GM08714 (cell line): ENCODE measurements at regions not wholly inside any gene's neighbourhood (a gene's known extent, or its start where the extent isn't known, plus 50 kb on each side); places are given as distances from the start of the nearest gene placed in this dataset.

Experiments used
- H3K4me3 ChIP-seq: fragments of 200-500 bp; sonication (Bioruptor generic); 2 replicates; pipeline ENCODE4 v1.5.1; 2014; ENCODE audit warnings: mild to moderate bottlenecking, low read length, inconsistent platforms
- ZNF274 ChIP-seq: IDR thresholded peaks from 2 replicates; pipeline ENCODE4 v1.6.1; 2012; ENCODE audit warnings: mild to moderate bottlenecking, low read depth, low read length

DNA sequence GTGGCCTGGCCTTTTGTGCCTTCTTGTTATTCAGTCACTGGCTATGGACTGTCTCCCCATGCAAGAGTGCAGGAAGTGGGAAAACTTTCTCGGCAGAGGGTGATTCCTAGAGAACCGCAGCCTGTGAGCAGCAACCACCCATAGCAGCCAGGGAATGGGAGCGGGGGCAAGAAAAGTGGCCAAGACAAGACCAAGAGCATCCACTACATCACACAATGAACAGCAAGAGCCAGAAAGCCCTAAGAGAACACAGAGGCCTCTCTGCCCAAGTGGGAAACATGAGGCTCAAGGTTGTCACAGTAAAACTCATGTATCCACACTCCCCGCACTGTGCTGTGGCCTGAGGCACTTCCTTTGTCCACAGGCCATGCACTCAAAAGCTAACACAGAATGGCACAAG is 129.1 kb upstream of the FSTL4 start:
- TF ChIP-seq ZNF274: no peak

DNA sequence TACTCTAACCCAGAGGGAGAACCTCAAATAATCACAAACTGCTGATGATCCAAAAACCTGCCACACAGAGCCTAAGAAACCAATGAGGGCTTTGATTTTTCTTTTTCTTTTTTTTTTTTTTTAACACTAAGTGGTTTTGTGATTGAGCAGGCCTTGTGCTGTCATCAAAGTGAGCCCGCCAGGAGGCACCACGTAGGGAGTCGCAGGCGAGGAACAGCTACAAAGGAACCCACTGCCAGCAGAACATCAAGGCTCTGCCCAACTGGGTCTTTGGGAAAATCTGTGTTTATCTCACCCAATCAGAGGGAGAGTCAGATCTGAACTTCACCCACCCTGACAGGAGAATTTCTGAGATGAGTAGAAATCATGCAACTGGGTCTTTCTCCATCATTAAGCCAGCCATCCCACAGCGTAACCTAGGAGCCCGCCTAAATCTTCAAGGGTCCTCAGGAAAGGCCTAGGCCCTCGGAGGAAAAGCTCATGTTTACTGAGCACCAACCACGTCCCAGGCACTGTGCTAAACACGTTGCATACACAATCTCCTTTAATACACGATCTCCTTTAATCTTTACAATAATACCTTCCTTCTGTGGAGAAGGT is 126.9 kb upstream of the FSTL4 start:
- TF ChIP-seq ZNF274: no peak
- H3K4me3 ChIP-seq: no peak overlapping the region

More for the DNA sequence above, 129.1 kb upstream of the FSTL4 start:
- no peak overlapping the region for H3K4me3 ChIP-seq

DNA sequence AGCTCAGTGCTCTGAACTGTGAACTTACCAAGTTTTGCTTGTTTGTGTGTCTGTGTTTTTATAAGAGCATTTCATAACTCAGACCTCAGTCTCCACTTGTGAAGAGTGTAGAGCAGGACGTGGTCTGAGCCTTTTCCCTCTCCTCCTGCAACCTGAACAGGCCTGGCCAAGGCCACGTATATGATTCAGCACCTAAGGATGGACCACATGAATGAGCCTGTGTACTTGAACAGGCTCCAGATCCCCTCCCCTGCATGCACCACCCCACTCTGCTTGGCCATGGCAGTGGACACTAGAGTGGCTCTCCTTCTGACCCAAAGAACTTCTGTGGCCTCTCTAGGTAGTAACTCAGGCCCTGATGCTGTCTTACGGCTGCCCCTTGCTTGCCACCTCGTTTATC is 125.9 kb upstream of the FSTL4 start:
- H3K4me3 ChIP-seq: no peak overlapping the region
- no peak for TF ChIP-seq ZNF274

DNA sequence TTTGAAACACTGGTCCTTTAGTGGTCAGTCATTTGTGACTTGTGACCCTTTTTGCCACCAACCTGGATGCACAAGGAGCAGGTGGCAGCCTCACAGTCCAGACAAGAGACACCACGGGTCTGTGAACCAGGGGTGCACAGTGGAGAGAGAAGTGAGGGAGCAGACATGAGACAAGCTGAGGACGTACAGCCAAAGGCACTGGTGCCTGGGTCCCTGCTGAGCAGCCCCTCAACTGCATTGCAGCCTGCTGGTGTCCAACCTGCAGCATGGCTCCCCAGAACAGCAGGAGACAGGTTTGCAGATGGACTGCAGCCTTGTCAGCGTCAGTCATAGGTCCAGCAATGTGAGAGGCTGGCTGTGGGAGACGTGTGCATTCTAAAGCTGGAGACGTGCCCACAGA is 124.2 kb upstream of the FSTL4 start:
- no peak overlapping the region for H3K4me3 ChIP-seq
- no peak for TF ChIP-seq ZNF274

DNA sequence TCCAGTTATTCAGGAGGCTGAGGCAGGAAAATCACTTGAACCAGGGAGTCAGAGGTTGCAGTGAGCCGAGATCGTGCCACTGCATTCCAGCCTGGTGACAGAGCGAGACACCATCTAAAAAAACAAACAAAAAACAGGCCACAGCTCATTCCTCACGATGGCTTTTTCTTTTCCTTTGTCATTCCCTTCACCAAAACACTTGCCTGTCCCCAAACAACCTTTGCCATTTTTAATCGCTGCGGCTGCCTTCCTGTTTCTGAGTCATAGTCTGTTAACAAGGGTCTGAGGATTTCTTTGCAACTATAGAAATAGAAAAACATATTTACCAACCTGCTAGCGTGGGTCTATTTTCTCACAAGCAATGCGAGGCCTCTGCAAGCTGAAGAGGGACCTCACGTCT is 123.0 kb upstream of the FSTL4 start:
- H3K4me3 ChIP-seq: no peak overlapping the region
- no peak for TF ChIP-seq ZNF274

DNA sequence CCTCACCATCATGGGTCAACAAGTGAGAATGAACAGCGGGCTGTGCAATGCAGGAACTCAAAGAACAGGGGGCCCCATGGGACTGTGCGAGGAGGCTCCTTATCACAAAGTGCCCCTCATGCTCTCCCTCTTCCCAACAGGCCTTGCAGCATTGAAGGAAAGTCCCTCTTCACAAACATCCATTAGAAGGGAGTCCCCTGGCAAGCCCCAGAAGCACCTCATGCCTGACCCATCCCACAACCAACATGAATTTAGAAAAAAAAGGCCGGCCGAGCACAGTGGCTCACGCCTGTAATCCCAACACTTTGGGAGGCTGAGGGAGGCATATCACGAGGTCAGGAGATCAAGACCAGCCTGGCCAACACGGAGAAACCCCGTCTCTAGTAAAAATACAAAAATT is 122.6 kb upstream of the FSTL4 start:
- TF ChIP-seq ZNF274: no peak
- no peak overlapping the region for H3K4me3 ChIP-seq

DNA sequence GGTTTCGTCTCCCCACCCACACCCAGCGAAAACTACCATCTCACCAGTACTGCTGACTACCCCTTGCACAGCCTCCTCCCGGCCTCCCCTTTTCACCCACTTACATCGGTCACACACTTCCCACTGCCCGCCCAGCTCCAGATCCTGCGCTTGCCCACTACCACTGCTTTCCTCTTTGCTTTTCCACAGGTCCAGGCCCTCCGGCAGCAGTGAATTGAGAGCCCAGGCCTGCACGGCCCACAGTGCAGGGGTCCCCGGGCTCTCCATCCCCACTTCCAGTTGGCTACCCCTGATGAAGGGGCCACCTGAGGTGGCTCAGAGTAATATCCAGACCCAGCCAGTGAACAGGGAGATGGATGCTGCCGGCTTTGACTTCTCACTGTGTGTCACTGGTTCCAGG is 120.2 kb upstream of the FSTL4 start:
- H3K4me3 ChIP-seq: no peak overlapping the region
- no peak for TF ChIP-seq ZNF274

DNA sequence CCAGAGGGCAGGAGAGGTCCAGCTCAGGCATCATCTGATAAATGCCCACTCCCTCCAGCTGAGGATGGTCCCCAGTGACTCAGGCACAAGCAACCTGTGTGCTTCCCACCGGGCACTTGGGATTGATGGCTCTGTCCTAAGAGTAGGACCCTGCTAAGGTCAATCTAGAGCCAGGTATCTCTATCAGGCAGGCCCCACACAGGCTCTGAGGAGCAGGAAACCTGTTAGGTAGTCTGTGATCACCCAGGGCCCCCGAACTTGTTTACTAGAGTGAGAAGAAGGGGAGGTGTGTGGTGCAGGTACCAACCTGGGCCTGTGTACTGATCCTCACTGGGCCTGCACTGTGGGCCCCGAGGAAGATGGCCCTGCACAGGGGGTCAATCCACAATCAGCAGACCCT is 119.6 kb upstream of the FSTL4 start:
- no peak overlapping the region for H3K4me3 ChIP-seq
- no peak for TF ChIP-seq ZNF274

DNA sequence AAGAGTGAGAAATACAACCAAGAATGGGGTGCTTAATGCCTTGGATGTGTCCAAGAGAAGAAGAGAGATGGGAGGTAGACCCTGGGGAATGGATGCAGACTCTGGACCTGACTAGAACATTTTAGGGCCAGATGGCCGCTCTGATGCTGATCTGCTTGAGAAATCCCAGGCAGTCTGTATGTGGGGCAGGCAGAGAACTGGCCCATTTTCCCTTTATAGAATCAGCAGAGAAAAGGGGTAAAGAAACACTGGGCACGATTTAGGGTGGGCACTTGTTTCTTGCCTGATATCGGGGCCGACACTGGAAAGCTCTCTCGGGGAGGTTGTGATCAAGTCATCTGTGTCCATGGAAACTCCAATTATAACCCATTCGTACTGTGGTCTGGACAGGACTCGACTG is 118.5 kb upstream of the FSTL4 start:
- TF ChIP-seq ZNF274: no peak

DNA sequence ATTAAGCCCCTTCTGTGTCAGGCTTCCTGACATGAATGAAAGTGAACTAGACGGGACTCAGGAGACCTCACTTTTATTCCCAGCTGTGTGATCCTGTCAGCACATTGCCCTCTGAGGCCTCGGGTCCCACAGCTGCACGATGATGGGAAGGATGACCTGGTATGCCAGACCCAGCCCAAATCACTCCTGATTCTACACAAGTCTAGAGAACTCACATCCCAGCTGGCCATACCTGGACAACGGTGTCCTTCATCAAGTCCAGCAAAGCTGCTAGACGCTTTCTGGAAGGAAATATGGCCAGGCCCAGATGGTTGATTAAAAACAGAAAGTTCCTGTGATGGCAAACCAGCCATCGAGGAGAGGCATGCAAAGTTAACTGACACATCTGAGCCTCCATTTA is 118.0 kb upstream of the FSTL4 start:
- no peak for TF ChIP-seq ZNF274
- H3K4me3 ChIP-seq: no peak overlapping the region

More for the DNA sequence above, 118.5 kb upstream of the FSTL4 start:
- H3K4me3 ChIP-seq: no peak overlapping the region

DNA sequence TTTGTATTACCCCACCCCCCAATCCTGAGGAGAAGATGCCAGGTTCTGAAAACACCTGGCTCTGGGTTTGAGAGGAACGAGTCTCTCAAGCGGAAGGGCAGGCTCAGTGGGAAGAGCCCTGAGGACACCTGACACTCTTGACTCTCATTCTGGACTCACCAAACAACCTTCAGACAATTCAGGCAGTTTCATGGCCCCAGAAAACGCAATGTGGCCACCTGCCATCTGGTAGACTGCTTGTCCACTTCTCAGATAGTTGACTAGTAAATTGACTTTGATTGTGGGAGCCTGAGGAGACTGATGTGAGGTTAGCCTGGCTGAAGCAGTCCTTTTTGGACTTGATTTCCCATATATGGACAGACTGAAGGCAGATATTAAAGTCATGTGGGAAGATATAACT is 117.5 kb upstream of the FSTL4 start:
- no peak for TF ChIP-seq ZNF274
- H3K4me3 ChIP-seq: no peak overlapping the region

DNA sequence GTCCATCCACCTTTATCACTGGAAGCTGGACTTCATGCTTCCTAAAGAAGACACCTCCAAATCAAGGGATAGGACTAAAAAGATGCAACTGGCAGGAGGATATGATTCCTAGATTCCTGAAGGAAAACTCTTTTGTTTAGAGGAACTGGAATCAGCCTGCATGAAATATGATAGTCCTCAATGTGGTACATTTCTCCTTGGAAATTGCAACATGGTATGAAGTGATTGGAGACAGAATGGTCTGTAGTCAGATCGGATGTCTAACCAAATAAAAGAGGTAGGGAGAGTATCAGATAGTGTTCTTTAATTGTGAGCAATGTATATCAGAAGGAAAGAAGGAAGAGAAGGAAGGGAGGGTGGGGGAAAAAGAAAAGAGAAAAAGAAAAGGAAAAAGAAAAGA is 116.1 kb upstream of the FSTL4 start:
- no peak overlapping the region for H3K4me3 ChIP-seq
- TF ChIP-seq ZNF274: no peak

DNA sequence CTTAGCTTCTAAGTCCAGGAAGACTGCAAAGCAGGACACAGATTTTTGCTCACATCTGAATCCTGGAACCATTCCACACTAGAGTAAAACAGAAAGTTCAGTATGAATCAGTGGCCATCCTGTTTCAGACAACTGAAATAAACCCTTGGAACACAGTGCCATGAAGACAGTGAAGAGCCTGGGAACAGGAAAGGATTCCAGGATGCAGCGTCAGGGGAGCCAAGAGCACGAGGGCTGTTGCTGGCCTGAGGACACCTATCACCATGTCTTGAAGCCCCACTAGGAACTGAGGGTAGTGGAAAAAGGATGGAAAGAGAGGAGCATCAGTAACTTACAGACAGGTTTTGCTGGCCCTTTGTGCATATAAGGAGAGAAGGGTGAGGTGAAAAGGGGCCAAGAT is 115.3 kb upstream of the FSTL4 start:
- no peak for TF ChIP-seq ZNF274
- H3K4me3 ChIP-seq: no peak overlapping the region

DNA sequence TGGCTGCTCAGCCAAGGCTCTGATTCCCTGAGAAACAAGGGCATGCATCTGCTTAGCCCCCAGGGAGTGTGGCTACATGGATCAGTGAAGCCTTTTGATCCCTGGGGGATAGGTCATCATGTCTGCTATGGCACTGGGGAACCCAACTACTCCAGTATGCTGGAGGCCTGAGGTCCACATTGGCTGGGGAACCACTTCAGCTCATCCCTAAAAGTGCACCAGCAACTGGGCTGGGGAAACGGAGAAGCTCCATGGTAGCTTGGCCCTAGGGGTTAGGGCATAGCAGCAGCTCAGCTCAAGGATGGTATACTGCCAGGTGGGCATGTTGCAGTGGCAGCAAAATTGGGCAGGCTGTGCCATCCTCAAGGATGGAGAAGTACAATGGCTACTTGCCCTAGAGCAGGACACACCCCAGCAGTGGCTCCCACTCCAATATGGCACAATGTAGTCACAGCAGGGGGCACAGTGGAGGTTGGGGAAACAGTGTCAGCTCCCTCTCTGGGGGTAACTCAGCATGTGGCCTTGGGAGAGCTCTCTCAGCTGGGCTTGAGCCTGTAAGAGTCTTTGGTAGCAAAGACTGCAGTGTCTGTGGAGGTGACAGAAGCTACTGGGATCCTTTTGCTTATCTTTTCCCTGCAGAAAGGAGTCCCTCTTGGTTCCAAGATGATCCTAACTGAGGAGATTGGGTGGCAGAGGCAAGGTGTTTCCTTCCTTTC is 111.5 kb upstream of the FSTL4 start:
- TF ChIP-seq ZNF274: no peak
- H3K4me3 ChIP-seq: no peak overlapping the region

DNA sequence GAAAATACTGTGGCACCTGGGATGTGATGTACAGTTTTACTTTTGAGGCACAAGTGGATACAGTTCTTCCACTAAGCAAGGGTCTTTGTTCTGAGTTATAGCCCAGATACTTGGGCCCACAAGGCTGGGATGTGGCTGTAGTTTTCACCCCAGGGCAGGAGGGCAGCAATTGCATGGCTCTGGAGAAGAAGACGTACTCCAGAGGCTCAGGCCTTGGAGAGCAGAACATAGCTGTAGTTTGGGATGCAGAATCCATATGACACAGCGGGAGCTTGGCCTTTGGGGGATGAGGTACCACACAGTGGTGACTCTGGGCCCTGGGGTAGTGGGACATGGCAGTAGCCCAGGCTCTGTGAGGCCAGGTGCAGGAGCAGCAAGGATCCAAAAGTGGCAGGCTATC is 110.8 kb upstream of the FSTL4 start:
- H3K4me3 ChIP-seq: no peak overlapping the region
- TF ChIP-seq ZNF274: no peak

DNA sequence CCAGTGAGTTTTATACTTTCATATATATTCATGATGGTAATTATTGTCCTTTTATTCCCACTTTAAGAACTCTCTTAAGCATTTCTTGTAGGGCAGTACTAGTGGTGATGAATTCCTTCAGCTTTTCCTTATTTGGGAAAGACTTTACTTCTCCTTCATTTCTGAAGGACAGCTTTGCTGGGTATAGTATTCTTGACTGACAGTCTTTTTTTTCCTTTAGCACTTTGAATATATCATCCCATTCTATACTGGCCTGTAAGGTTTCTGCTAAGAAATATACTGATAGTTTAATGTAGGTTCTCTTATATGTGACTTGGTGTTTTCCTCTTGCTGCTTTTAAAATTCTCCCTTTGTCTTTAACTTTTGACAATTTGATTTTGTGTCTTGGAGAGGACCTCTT is 109.0 kb upstream of the FSTL4 start:
- H3K4me3 ChIP-seq: no peak overlapping the region
- TF ChIP-seq ZNF274: no peak

DNA sequence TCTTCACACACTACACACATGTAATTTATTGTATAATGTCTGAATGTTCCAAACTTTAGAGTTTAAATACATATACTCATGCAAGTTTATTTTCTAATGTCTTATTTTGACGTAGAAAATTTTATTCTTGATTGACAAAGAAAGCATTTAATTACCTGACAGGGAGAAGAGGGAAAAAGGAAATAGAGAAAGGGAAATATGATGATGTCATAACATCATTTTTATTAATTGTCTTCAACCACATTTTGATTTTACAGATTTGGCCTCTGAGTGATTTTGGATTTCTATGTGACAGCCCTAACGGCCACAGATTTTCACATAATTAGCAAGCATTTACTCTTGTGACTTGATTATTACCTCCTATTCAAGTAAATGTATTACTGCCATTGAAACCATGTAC is 106.1 kb upstream of the FSTL4 start:
- no peak for TF ChIP-seq ZNF274
- no peak overlapping the region for H3K4me3 ChIP-seq
